PC-3 (cell line): ENCODE measurements at regions not wholly inside any gene's neighbourhood (a gene's known extent, or its start where the extent isn't known, plus 50 kb on each side); places are given as distances from the start of the nearest gene placed in this dataset.

Experiments used
- ATAC-seq: fragments of 200-7000 bp; cut with Tn5 transposase; 2 replicates; pipeline ENCODE4 v1.9.1; 2020; ENCODE audit warnings: mild to moderate bottlenecking, moderate library complexity
- BruUV-seq: library from RNA; stranded (reverse); fragments of 400-500 nt; replicated peaks from 2 replicates; lab custom pipeline; 2021; lab: Mats Ljungman, UMichigan
- CTCF ChIA-PET: fragments of 300-600 bp; sonication (Branson Sonifier 250); formaldehyde crosslinking; loops from one replicate; lab custom pipeline; 2022; ENCODE audit warnings: antibody characterized with exemption; lab: Charles Lee
- POLR2A ChIA-PET: fragments of 300-600 bp; sonication (Branson Sonifier 250); formaldehyde crosslinking; loops from one replicate; lab custom pipeline; 2022; ENCODE audit warnings: antibody characterized with exemption; ENCODE audit not compliant: unreplicated experiment; lab: Charles Lee
- DNase-seq: peaks from one replicate; pipeline ENCODE4 v3.0.0-alpha.2; 2015
- H2AFZ ChIP-seq: fragments of 300-600 bp; sonication (generic); 2 replicates; pipeline ENCODE4 v1.6.0; 2016; ENCODE audit warnings: antibody characterized with exemption, low read length
- H3F3A ChIP-seq: fragments of 300-600 bp; sonication (generic); one replicate; pipeline ENCODE4 v1.6.0; 2017; ENCODE audit warnings: antibody characterized with exemption, low read length, control low read depth, mild to moderate bottlenecking; ENCODE audit not compliant: unreplicated experiment
- H3K27ac ChIP-seq: fragments of 300-600 bp; sonication (generic); 2 replicates; pipeline ENCODE4 v1.5.1; 2016; ENCODE audit warnings: mild to moderate bottlenecking, low read length
- H3K27me3 ChIP-seq: fragments of 300-600 bp; sonication (generic); 2 replicates; pipeline ENCODE4 v1.6.1; 2016; ENCODE audit warnings: low read length, mixed read lengths
- H3K36me3 ChIP-seq: fragments of 300-600 bp; sonication (generic); 2 replicates; pipeline ENCODE4 v1.6.1; 2016; ENCODE audit warnings: low read depth, mixed run types, low read length, mixed read lengths
- H3K4me1 ChIP-seq: fragments of 300-600 bp; sonication (generic); 2 replicates; pipeline ENCODE4 v1.5.1; 2016; ENCODE audit warnings: low read length; ENCODE audit not compliant: insufficient read depth
- H3K4me2 ChIP-seq: fragments of 300-600 bp; sonication (generic); 2 replicates; pipeline ENCODE4 v1.6.0; 2016; ENCODE audit warnings: low read length
- H3K4me3 ChIP-seq: fragments of 300-600 bp; sonication (generic); 2 replicates; pipeline ENCODE4 v1.5.1; 2016; ENCODE audit warnings: mild to moderate bottlenecking, low read length, mixed read lengths
- H3K79me2 ChIP-seq: fragments of 300-600 bp; sonication (generic); 2 replicates; pipeline ENCODE4 v1.6.1; 2017; ENCODE audit warnings: low read length, mixed read lengths
- H3K9ac ChIP-seq: fragments of 300-600 bp; sonication (generic); 2 replicates; pipeline ENCODE4 v1.6.0; 2016; ENCODE audit warnings: mild to moderate bottlenecking, low read length
- H3K9me2 ChIP-seq: fragments of 300-600 bp; sonication (generic); replicated peaks from 2 replicates; pipeline ENCODE4 v1.6.1; 2016; ENCODE audit warnings: mixed run types, low read length, mixed read lengths
- H3K9me3 ChIP-seq: fragments of 300-600 bp; sonication (generic); 2 replicates; pipeline ENCODE4 v1.6.1; 2016; ENCODE audit warnings: low read length, mixed read lengths
- H4K20me1 ChIP-seq: fragments of 300-600 bp; sonication (generic); 2 replicates; pipeline ENCODE4 v1.6.1; 2016; ENCODE audit warnings: low read length, mixed read lengths
- CTCF ChIP-seq: fragments of 300-600 bp; sonication (generic); conservative IDR thresholded peaks from 2 replicates; pipeline ENCODE4 v1.5.1; 2017; ENCODE audit warnings: antibody characterized with exemption, low read depth, mild to moderate bottlenecking, low read length
- EZH2 ChIP-seq: fragments of 300-600 bp; sonication (generic); IDR thresholded peaks from one replicate; pipeline ENCODE4 v1.6.1; 2017; ENCODE audit warnings: antibody characterized with exemption, mild to moderate bottlenecking, low read length; ENCODE audit not compliant: unreplicated experiment
- EZH2phosphoT487 ChIP-seq: fragments of 300-600 bp; sonication (generic); IDR thresholded peaks from 2 replicates; pipeline ENCODE4 v1.6.1; 2018; ENCODE audit warnings: mild to moderate bottlenecking, antibody characterized with exemption, low read length, borderline replicate concordance
- intact Hi-C: fragments of 100-400 bp; cut with micrococcal nuclease; formaldehyde crosslinking; loops from 2 replicates; pipeline ENCODE4 v1.9.0; 2023

GRCh38 chr11:16685914-16686313 is 52.5 kb upstream of the C11orf58 start:
- Histone ChIP-seq H3K79me2 (no peaks in the 10 kb centered on the region), H2AFZ (no peak overlapping the region), H3K9me3 (no peaks in the 10 kb centered on the region), H3K4me2 (no peak overlapping the region), H3F3A (no peaks in the 10 kb centered on the region), H3K4me1 (no peaks in the 10 kb centered on the region), H3K9ac (no peak overlapping the region), H3K27me3 (peaks cover 13% of the 10 kb centered on the region; the same call in 1 of the 2 replicates), H3K27ac (no peak overlapping the region), H3K9me2 (no peaks in the 10 kb centered on the region), H3K36me3 (no peaks in the 10 kb centered on the region), H4K20me1 (no peaks in the 10 kb centered on the region), H3K4me3 (no peak overlapping the region)
- no peak for ATAC-seq
- intact Hi-C loops, result no loop called here
- BruUV-seq, result no TSS peak
- no peak for DNase-seq
- TF ChIP-seq EZH2, result no peak
- no peak for TF ChIP-seq CTCF
- no peak for TF ChIP-seq EZH2phosphoT487
- ChIA-PET POLR2A (no interaction called here), CTCF (no interaction called here)

- BruUV-seq, result no TSS peak
- POLR2A ChIA-PET, result no interaction called here
Measured at GRCh38 chr11:16678466-16679116, 59.9 kb upstream of the C11orf58 start.

More at GRCh38 chr11:16678466-16679116, 59.9 kb upstream of the C11orf58 start:
- Histone ChIP-seq H3K27ac (no peak overlapping the region), H3F3A (no peaks in the 10 kb centered on the region), H4K20me1 (no peaks in the 10 kb centered on the region), H2AFZ (no peak overlapping the region), H3K27me3 (peaks cover 5% of the 10 kb centered on the region; the same call in 1 of the 2 replicates), H3K9me2 (no peaks in the 10 kb centered on the region), H3K36me3 (no peaks in the 10 kb centered on the region), H3K4me3 (no peak overlapping the region), H3K4me1 (no peaks in the 10 kb centered on the region), H3K9ac (no peak overlapping the region), H3K4me2 (no peak overlapping the region), H3K9me3 (no peaks in the 10 kb centered on the region), H3K79me2 (no peaks in the 10 kb centered on the region)
- no peak for DNase-seq
- intact Hi-C loops, result no loop called here
- no peak for ATAC-seq
- CTCF ChIA-PET, result no interaction called here
- no peak for TF ChIP-seq EZH2phosphoT487
- TF ChIP-seq CTCF, result no peak
- TF ChIP-seq EZH2, result no peak
